ENCODE measurements at regions not wholly inside any gene's neighbourhood (a gene's known extent, or its start where the extent isn't known, plus 50 kb on each side); places are given as distances from the start of the nearest gene placed in this dataset.

GRCh38 chr12:42904683-42905418 lies 315.3 kb upstream of the PRICKLE1 start:
- DNase-seq (ENCODE audit: low read depth in 2 of 2) = no peak

GRCh38 chr12:42903736-42904135 lies 314.2 kb upstream of the PRICKLE1 start:
- H3K9me3 ChIP-seq (ENCODE audit: control insufficient read depth, insufficient read depth, low read depth, low read length) = no peaks in the 10 kb centered on the region

More at GRCh38 chr12:42904683-42905418, 315.3 kb upstream of the PRICKLE1 start:
- H2AFZ ChIP-seq (ENCODE audit: low read length) = no peak overlapping the region
- H3K4me1 ChIP-seq (ENCODE audit: control insufficient read depth, extremely low read depth, insufficient read depth, low read length) = no peaks in the 10 kb centered on the region
- H3K9me3 ChIP-seq (ENCODE audit: control insufficient read depth, insufficient read depth, low read depth, low read length) = no peaks in the 10 kb centered on the region
- H3K27me3 ChIP-seq (ENCODE audit: control insufficient read depth, insufficient read depth, low read length) = no peaks in the 10 kb centered on the region
- TF ChIP-seq CTCF (conservative IDR thresholded peaks at IDR 0.05 in 1 of 2, IDR thresholded peaks at IDR 0.05 in 1 of 2; ENCODE audit: low read depth in 1 of 2, low read length in 2 of 2) = no peak
- TF ChIP-seq EZH2 (IDR thresholded peaks at IDR 0.05; ENCODE audit: low read length, missing control alignments) = no peak
- H3K9ac ChIP-seq (ENCODE audit: insufficient read depth, low read length) = no peak overlapping the region
- no peak overlapping the region for H3K4me2 ChIP-seq (ENCODE audit: extremely low read depth, insufficient read depth, low read length)
- no peak overlapping the region for H3K27ac ChIP-seq (ENCODE audit: insufficient read depth, low read length)
- H3K4me3 ChIP-seq (replicated peaks in 1 of 4; ENCODE audit: control extremely low read depth in 1 of 4, insufficient read depth in 1 of 4, low read depth in 3 of 4, low read length in 4 of 4) = no peak overlapping the region
- H4K20me1 ChIP-seq (ENCODE audit: control insufficient read depth, extremely low read depth, insufficient read depth, low read length) = no peaks in the 10 kb centered on the region
- H3K79me2 ChIP-seq (ENCODE audit: control insufficient read depth, insufficient read depth, low read length) = no peaks in the 10 kb centered on the region
- no peaks in the 10 kb centered on the region for H3K36me3 ChIP-seq (ENCODE audit: control insufficient read depth, insufficient read depth, low read length)

GRCh38 chr12:42902001-42902400 lies 312.5 kb upstream of the PRICKLE1 start:
- no peaks in the 10 kb centered on the region for H3K79me2 ChIP-seq (ENCODE audit: control insufficient read depth, insufficient read depth, low read length)
- H2AFZ ChIP-seq (ENCODE audit: low read length) = no peak overlapping the region
- no peak overlapping the region for H3K27ac ChIP-seq (ENCODE audit: insufficient read depth, low read length)
- H3K4me1 ChIP-seq (ENCODE audit: control insufficient read depth, extremely low read depth, insufficient read depth, low read length) = no peaks in the 10 kb centered on the region
- H3K9me3 ChIP-seq (ENCODE audit: control insufficient read depth, insufficient read depth, low read depth, low read length) = no peaks in the 10 kb centered on the region
- no peak for DNase-seq (ENCODE audit: low read depth in 2 of 2)
- TF ChIP-seq EZH2 (IDR thresholded peaks at IDR 0.05; ENCODE audit: low read length, missing control alignments) (no peak), CTCF (conservative IDR thresholded peaks at IDR 0.05 in 1 of 2, IDR thresholded peaks at IDR 0.05 in 1 of 2; ENCODE audit: low read depth in 1 of 2, low read length in 2 of 2) (no peak)
- no peak overlapping the region for H3K4me3 ChIP-seq (replicated peaks in 1 of 4; ENCODE audit: control extremely low read depth in 1 of 4, insufficient read depth in 1 of 4, low read depth in 3 of 4, low read length in 4 of 4)
- no peaks in the 10 kb centered on the region for H4K20me1 ChIP-seq (ENCODE audit: control insufficient read depth, extremely low read depth, insufficient read depth, low read length)
- H3K9ac ChIP-seq (ENCODE audit: insufficient read depth, low read length) = no peak overlapping the region
- no peaks in the 10 kb centered on the region for H3K27me3 ChIP-seq (ENCODE audit: control insufficient read depth, insufficient read depth, low read length)
- no peaks in the 10 kb centered on the region for H3K36me3 ChIP-seq (ENCODE audit: control insufficient read depth, insufficient read depth, low read length)
- no peak overlapping the region for H3K4me2 ChIP-seq (ENCODE audit: extremely low read depth, insufficient read depth, low read length)

More at GRCh38 chr12:42903736-42904135, 314.2 kb upstream of the PRICKLE1 start:
- no peak for DNase-seq (ENCODE audit: low read depth in 2 of 2)
- no peak overlapping the region for H3K4me2 ChIP-seq (ENCODE audit: extremely low read depth, insufficient read depth, low read length)
- no peaks in the 10 kb centered on the region for H3K27me3 ChIP-seq (ENCODE audit: control insufficient read depth, insufficient read depth, low read length)
- TF ChIP-seq EZH2 (IDR thresholded peaks at IDR 0.05; ENCODE audit: low read length, missing control alignments) (no peak), CTCF (conservative IDR thresholded peaks at IDR 0.05 in 1 of 2, IDR thresholded peaks at IDR 0.05 in 1 of 2; ENCODE audit: low read depth in 1 of 2, low read length in 2 of 2) (no peak)
- H2AFZ ChIP-seq (ENCODE audit: low read length) = no peak overlapping the region
- no peak overlapping the region for H3K4me3 ChIP-seq (replicated peaks in 1 of 4; ENCODE audit: control extremely low read depth in 1 of 4, insufficient read depth in 1 of 4, low read depth in 3 of 4, low read length in 4 of 4)
- no peaks in the 10 kb centered on the region for H3K36me3 ChIP-seq (ENCODE audit: control insufficient read depth, insufficient read depth, low read length)
- H3K9ac ChIP-seq (ENCODE audit: insufficient read depth, low read length) = no peak overlapping the region
- H3K27ac ChIP-seq (ENCODE audit: insufficient read depth, low read length) = no peak overlapping the region
- no peaks in the 10 kb centered on the region for H3K4me1 ChIP-seq (ENCODE audit: control insufficient read depth, extremely low read depth, insufficient read depth, low read length)
- no peaks in the 10 kb centered on the region for H4K20me1 ChIP-seq (ENCODE audit: control insufficient read depth, extremely low read depth, insufficient read depth, low read length)
- no peaks in the 10 kb centered on the region for H3K79me2 ChIP-seq (ENCODE audit: control insufficient read depth, insufficient read depth, low read length)

Data from fibroblast of lung (primary cell).